H1 (cell line): ENCODE measurements at regions not wholly inside any gene's neighbourhood (a gene's known extent, or its start where the extent isn't known, plus 50 kb on each side); places are given as distances from the start of the nearest gene placed in this dataset.
"Not testable (repeated sequence)": the region's sequence is repeated elsewhere in the genome, so short reads cannot be mapped to it uniquely, and the experiment has no call there.

Experiments used
- CTCF ChIA-PET: fragments of 300-600 bp; sonication (Branson Sonifier 250); formaldehyde crosslinking; loops from one replicate; lab custom pipeline; 2021; ENCODE audit not compliant: partially characterized antibody; lab: Charles Lee
- POLR2A ChIA-PET: fragments of 300-600 bp; sonication (Branson Sonifier 250); formaldehyde crosslinking; loops from one replicate; lab custom pipeline; 2021; ENCODE audit warnings: inconsistent platforms; ENCODE audit not compliant: partially characterized antibody; lab: Charles Lee
- DNase-seq, 2 experiments: peaks; one replicate each; pipeline versions ENCODE4 v3.0.0 to v3.0.0-alpha.2; 2010 to 2022; ENCODE audit warnings: low spot score in 2 of 2, low read depth in 1 of 2, mixed read lengths in 1 of 2
- FAIRE-seq: peaks from 2 replicates; lab custom pipeline; 2011; peaks lifted over from hg19 to GRCh38; lab: Jason Lieb, UNC
- H2AFZ ChIP-seq: 2 replicates; pipeline ENCODE4 v1.8.1; 2012; ENCODE audit warnings: low read length, inconsistent platforms
- H2AK5ac ChIP-seq: 2 replicates; pipeline ENCODE4 v1.6.1; 2013; ENCODE audit warnings: low read depth, low read length
- H2BK120ac ChIP-seq: replicated peaks from 2 replicates; pipeline ENCODE3; 2013; ENCODE audit warnings: low read depth, low read length, inconsistent platforms
- H2BK12ac ChIP-seq: 2 replicates; pipeline ENCODE4 v1.6.1; 2013; ENCODE audit warnings: low read depth, low read length
- H2BK15ac ChIP-seq: 2 replicates; pipeline ENCODE4 v1.6.1; 2013; ENCODE audit warnings: low read length
- H2BK20ac ChIP-seq: 2 replicates; pipeline ENCODE4 v1.6.1; 2013; ENCODE audit warnings: low read length
- H2BK5ac ChIP-seq: 2 replicates; pipeline ENCODE4 v1.6.1; 2013; ENCODE audit warnings: low read depth, low read length
- H3K14ac ChIP-seq: 2 replicates; pipeline ENCODE4 v1.6.1; 2013; ENCODE audit warnings: inconsistent platforms; ENCODE audit not compliant: insufficient read length
- H3K18ac ChIP-seq: 2 replicates; pipeline ENCODE4 v1.6.1; 2013; ENCODE audit warnings: low read length; ENCODE audit errors: extremely low read depth
- H3K23ac ChIP-seq: 2 replicates; pipeline ENCODE4 v1.6.1; 2013; ENCODE audit warnings: inconsistent platforms; ENCODE audit not compliant: insufficient read length
- H3K23me2 ChIP-seq: 2 replicates; pipeline ENCODE4 v1.6.1; 2013; ENCODE audit warnings: low read depth, low read length
- H3K27ac ChIP-seq: 2 replicates; pipeline ENCODE4 v1.6.1; 2011; ENCODE audit warnings: low read depth, low read length, inconsistent platforms
- H3K27me3 ChIP-seq, 4 experiments: replicated peaks in 1 of 4; 1 replicate in 1 of 4; 2 replicates in 3 of 4; pipeline versions ENCODE4 v1.6.1 to v1.8.1; 2011 to 2013; ENCODE audit warnings: low read length in 3 of 4, mild to moderate bottlenecking in 3 of 4, inconsistent platforms in 2 of 4, mixed read lengths in 2 of 4, moderate library complexity in 1 of 4; ENCODE audit not compliant: control insufficient read depth in 3 of 4, insufficient read depth in 3 of 4; ENCODE audit errors: extremely low read depth in 1 of 4
- H3K36me3 ChIP-seq, 4 experiments: 2 replicates each; pipeline versions ENCODE4 v1.6.1 to v1.8.1; 2011 to 2013; ENCODE audit warnings: mild to moderate bottlenecking in 4 of 4, low read length in 3 of 4, moderate library complexity in 2 of 4, control low read depth in 1 of 4, inconsistent platforms in 1 of 4; ENCODE audit not compliant: insufficient read depth in 4 of 4, control insufficient read depth in 2 of 4
- H3K4ac ChIP-seq: replicated peaks from 2 replicates; pipeline ENCODE3; 2013; ENCODE audit warnings: low read length, low read depth, mixed read lengths, inconsistent platforms; ENCODE audit not compliant: insufficient read length
- H3K4me1 ChIP-seq, 4 experiments: replicated peaks in 1 of 4; 1 replicate in 1 of 4; 2 replicates in 3 of 4; pipeline versions ENCODE4 v1.6.1 to v1.8.1; 2011 to 2013; ENCODE audit warnings: low read length in 3 of 4, inconsistent platforms in 2 of 4, mixed read lengths in 1 of 4; ENCODE audit not compliant: insufficient read depth in 4 of 4, control insufficient read depth in 3 of 4
- H3K4me2 ChIP-seq, 2 experiments: 2 replicates each; pipeline versions ENCODE4 v1.6.1 to v1.8.1; 2011 to 2013; ENCODE audit warnings: low read depth in 2 of 2, low read length in 2 of 2, control low read depth in 1 of 2, inconsistent platforms in 1 of 2, mild to moderate bottlenecking in 1 of 2; ENCODE audit not compliant: insufficient read depth in 1 of 2
- H3K4me3 ChIP-seq, 4 experiments: fragments of 200-600, 300-600 bp in 1 of 4; sonication (generic), shearing (Covaris generic), sonication (Bioruptor Twin) in 1 of 4; 2 replicates each; pipeline versions ENCODE4 v1.5.1 to v1.8.1; 2011 to 2016; ENCODE audit warnings: low read length in 4 of 4, low read depth in 3 of 4, control low read depth in 2 of 4, inconsistent platforms in 2 of 4, mild to moderate bottlenecking in 2 of 4, mixed read lengths in 1 of 4, moderate library complexity in 1 of 4; ENCODE audit not compliant: insufficient read depth in 2 of 4; ENCODE audit errors: extremely low read depth in 1 of 4
- H3K56ac ChIP-seq: replicated peaks from 2 replicates; pipeline ENCODE3; 2013; ENCODE audit warnings: low read depth, mild to moderate bottlenecking, mixed read lengths, low read length, inconsistent platforms; ENCODE audit not compliant: insufficient read length
- H3K79me1 ChIP-seq: 2 replicates; pipeline ENCODE4 v1.6.1; 2013; ENCODE audit warnings: low read depth, low read length, control low read depth
- H3K79me2 ChIP-seq, 2 experiments: 2 replicates each; pipeline versions ENCODE4 v1.6.1 to v1.8.1; 2012 to 2013; ENCODE audit warnings: low read length in 2 of 2, mild to moderate bottlenecking in 2 of 2, inconsistent platforms in 1 of 2; ENCODE audit not compliant: insufficient read depth in 2 of 2, control insufficient read depth in 1 of 2
- H3K9ac ChIP-seq, 4 experiments: replicated peaks in 1 of 4; 1 replicate in 1 of 4; 2 replicates in 3 of 4; pipeline versions ENCODE4 v1.6.1 to v1.8.1; 2011 to 2013; ENCODE audit warnings: low read depth in 3 of 4, low read length in 3 of 4, control low read depth in 2 of 4, mild to moderate bottlenecking in 2 of 4, moderate library complexity in 2 of 4, inconsistent platforms in 1 of 4; ENCODE audit errors: extremely low read depth in 1 of 4
- H3K9me3 ChIP-seq, 2 experiments: 2 replicates each; pipeline versions ENCODE4 v1.6.1 to v1.8.1; 2012 to 2013; ENCODE audit warnings: mild to moderate bottlenecking in 2 of 2, moderate library complexity in 2 of 2, control low read depth in 1 of 2, inconsistent platforms in 1 of 2, low read depth in 1 of 2, low read length in 1 of 2, mixed read lengths in 1 of 2; ENCODE audit not compliant: insufficient read depth in 2 of 2
- H4K20me1 ChIP-seq, 2 experiments: replicated peaks in 1 of 2; 2 replicates each; pipeline versions ENCODE3 to v1.8.1; 2011 to 2013; ENCODE audit warnings: inconsistent platforms in 2 of 2, low read length in 2 of 2, mild to moderate bottlenecking in 1 of 2; ENCODE audit not compliant: insufficient read depth in 2 of 2, control insufficient read depth in 1 of 2
- H4K5ac ChIP-seq: 2 replicates; pipeline ENCODE4 v1.6.1; 2013; ENCODE audit warnings: low read length, low read depth, mixed read lengths, inconsistent platforms; ENCODE audit not compliant: insufficient read length
- H4K8ac ChIP-seq: 2 replicates; pipeline ENCODE4 v1.8.0; 2013; ENCODE audit warnings: mild to moderate bottlenecking, moderate library complexity, low read length, inconsistent platforms; ENCODE audit not compliant: insufficient read depth; ENCODE audit errors: extremely low read depth
- H4K91ac ChIP-seq: replicated peaks from 2 replicates; pipeline ENCODE3; 2013; ENCODE audit warnings: low read length, mixed read lengths, inconsistent platforms; ENCODE audit not compliant: insufficient read length
- WGBS, 2 experiments: shearing (Covaris generic) in 1 of 2; methylation state at CpG; one replicate each; pipeline versions ENCODE4 v1.1.6 to v1.1.7; 2013 to 2015; ENCODE audit warnings: low lambda C conversion rate in 2 of 2, mixed read lengths in 2 of 2, inconsistent platforms in 1 of 2, low coverage in 1 of 2, missing lambda C conversion rate in 1 of 2; ENCODE audit not compliant: insufficient replicate concordance in 2 of 2, insufficient coverage in 1 of 2, insufficient read length in 1 of 2; ENCODE audit errors: extremely low coverage in 1 of 2, missing lambda C conversion rate in 1 of 2; 5-methylcytosine and 5-hydroxymethylcytosine counted together

GRCh38 chr7:39869888-39870522, 80.1 kb upstream of the CDK13 start:
- H2BK120ac ChIP-seq, H3K9me3 ChIP-seq, H3K27ac ChIP-seq, H3K9ac ChIP-seq, H2AFZ ChIP-seq, H3K79me2 ChIP-seq, H2BK15ac ChIP-seq, H3K4me2 ChIP-seq, H2BK12ac ChIP-seq, H3K4me1 ChIP-seq, H4K20me1 ChIP-seq, H3K23ac ChIP-seq, CTCF ChIA-PET, H4K5ac ChIP-seq, H4K8ac ChIP-seq, H2BK5ac ChIP-seq, H3K27me3 ChIP-seq, H3K36me3 ChIP-seq, H3K18ac ChIP-seq, H3K79me1 ChIP-seq, H3K4ac ChIP-seq, H3K14ac ChIP-seq, DNase-seq, H3K23me2 ChIP-seq, POLR2A ChIA-PET, H2BK20ac ChIP-seq, H3K56ac ChIP-seq, H2AK5ac ChIP-seq, H3K4me3 ChIP-seq, FAIRE-seq, H4K91ac ChIP-seq: not testable (repeated sequence)
- WGBS, 2 experiments, result 65% methylated on average over 5 of the region's 5 CpGs; no CpG with 5 or more reads in 1 of the 2 experiments

- H3K36me3 ChIP-seq, H3K79me2 ChIP-seq, H3K18ac ChIP-seq, H4K5ac ChIP-seq, H2BK5ac ChIP-seq, H3K27me3 ChIP-seq, H4K8ac ChIP-seq, H3K4me3 ChIP-seq, H3K4ac ChIP-seq, H3K14ac ChIP-seq, H3K27ac ChIP-seq, FAIRE-seq, H3K23me2 ChIP-seq, H3K79me1 ChIP-seq, H2AK5ac ChIP-seq, H3K9ac ChIP-seq, H2BK12ac ChIP-seq, H3K56ac ChIP-seq, H2BK15ac ChIP-seq, H4K20me1 ChIP-seq, H2BK20ac ChIP-seq, H3K4me2 ChIP-seq, H3K23ac ChIP-seq, DNase-seq, H2AFZ ChIP-seq, H3K9me3 ChIP-seq, H3K4me1 ChIP-seq, H2BK120ac ChIP-seq, CTCF ChIA-PET, H4K91ac ChIP-seq, POLR2A ChIA-PET: not testable (repeated sequence)
- WGBS, 2 experiments, result 97% methylated on average over 4 of the region's 4 CpGs; no CpG with 5 or more reads in 1 of the 2 experiments
Measured at GRCh38 chr7:39871610-39872009, 78.4 kb upstream of the CDK13 start.
